Ovary (tissue), 3 donors: ENCODE measurements at regions not wholly inside any gene's neighbourhood (a gene's known extent, or its start where the extent isn't known, plus 50 kb on each side); places are given as distances from the start of the nearest gene placed in this dataset.

Experiments used
- POLR2A ChIP-seq: fragments of 450-650 bp; IDR thresholded peaks from one replicate; pipeline ENCODE4 v1.6.1; 2017; ENCODE audit warnings: antibody characterized with exemption, mild to moderate bottlenecking, moderate library complexity
- TF ChIP-seq, protein P1 (sequence below), 3 donors: fragments of 450-650 bp in 2 of 3; fragments of 200-600 bp in 1 of 3; IDR thresholded peaks; one replicate each; pipeline versions ENCODE4 v1.5.1 to v1.8.0; 2016 to 2022; ENCODE audit warnings: antibody characterized with exemption in 3 of 3, mild to moderate bottlenecking in 1 of 3
- donor health status: DM: no; HTN: no; CAD: no.

DNA sequence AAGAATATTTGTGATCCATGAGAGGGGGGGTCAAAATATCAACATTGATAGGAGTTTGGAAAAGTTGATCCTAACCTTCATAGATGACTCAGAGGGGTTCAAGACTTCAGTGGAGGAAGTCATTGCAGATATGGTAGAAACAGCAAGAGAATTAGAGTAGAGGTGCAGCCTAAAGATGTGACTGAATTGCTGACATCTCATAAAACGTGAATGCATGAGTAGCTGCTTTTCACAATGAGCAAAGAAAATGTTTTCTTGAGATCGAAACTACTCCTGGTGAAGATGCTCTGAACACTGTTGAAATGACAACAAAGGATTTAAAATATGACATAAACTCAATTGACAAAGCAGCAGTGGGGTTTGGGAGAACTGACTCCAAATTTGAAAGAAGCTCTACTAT, 700.7 kb upstream of the FZD8 start:
- TF ChIP-seq, protein P1, sequence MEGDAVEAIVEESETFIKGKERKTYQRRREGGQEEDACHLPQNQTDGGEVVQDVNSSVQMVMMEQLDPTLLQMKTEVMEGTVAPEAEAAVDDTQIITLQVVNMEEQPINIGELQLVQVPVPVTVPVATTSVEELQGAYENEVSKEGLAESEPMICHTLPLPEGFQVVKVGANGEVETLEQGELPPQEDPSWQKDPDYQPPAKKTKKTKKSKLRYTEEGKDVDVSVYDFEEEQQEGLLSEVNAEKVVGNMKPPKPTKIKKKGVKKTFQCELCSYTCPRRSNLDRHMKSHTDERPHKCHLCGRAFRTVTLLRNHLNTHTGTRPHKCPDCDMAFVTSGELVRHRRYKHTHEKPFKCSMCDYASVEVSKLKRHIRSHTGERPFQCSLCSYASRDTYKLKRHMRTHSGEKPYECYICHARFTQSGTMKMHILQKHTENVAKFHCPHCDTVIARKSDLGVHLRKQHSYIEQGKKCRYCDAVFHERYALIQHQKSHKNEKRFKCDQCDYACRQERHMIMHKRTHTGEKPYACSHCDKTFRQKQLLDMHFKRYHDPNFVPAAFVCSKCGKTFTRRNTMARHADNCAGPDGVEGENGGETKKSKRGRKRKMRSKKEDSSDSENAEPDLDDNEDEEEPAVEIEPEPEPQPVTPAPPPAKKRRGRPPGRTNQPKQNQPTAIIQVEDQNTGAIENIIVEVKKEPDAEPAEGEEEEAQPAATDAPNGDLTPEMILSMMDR (IDR thresholded peaks at IDR 0.05): no peak
- TF ChIP-seq POLR2A: no peak
